ENCODE measurements at regions not wholly inside any gene's neighbourhood (a gene's known extent, or its start where the extent isn't known, plus 50 kb on each side); places are given as distances from the start of the nearest gene placed in this dataset.
"Not testable (repeated sequence)": the region's sequence is repeated elsewhere in the genome, so short reads cannot be mapped to it uniquely, and the experiment has no call there.

- not testable (repeated sequence) for H3K27ac Mint-ChIP-seq; H3K9me3 Mint-ChIP-seq; H3K36me3 Mint-ChIP-seq (ENCODE audit: low read depth); DNase-seq; H3K4me3 Mint-ChIP-seq
- peaks cover 16% of the 10 kb centered on the region for H3K4me1 Mint-ChIP-seq
- H3K27me3 Mint-ChIP-seq (ENCODE audit: low read depth, poor library complexity): peaks cover 32% of the 10 kb centered on the region
Measured at GRCh38 chr17:6373599-6373998, 61.3 kb downstream of the AIPL1 start.

DNA sequence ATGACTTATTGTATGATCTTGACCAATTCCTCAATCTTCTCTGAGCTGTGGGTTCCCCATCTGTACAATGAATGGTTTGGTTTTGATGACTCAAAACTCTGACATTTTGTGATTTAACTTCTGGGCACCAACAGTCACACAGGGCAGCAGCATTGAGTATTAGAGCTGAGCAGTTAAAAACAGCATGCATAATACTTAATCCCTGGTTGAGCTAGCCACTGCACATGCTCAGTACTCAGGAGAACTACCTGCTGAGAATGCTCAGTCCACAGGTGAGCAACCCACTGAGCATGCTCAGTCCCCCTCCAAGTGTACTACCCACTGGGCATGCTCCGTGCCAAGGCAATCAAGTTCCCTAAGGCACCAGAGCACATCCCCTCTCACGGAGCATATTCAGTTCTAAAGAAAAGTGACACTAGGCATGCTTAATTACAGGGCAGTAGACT is 68.7 kb downstream of the AIPL1 start:
- TF ChIP-seq CTCF (IDR thresholded peaks at IDR 0.05): no peak
- Mint-ChIP-seq H3K27me3 (ENCODE audit: low read depth, poor library complexity) (peaks cover 35% of the 10 kb centered on the region), H3K4me3 (no peak overlapping the region), H3K36me3 (ENCODE audit: low read depth) (no peaks in the 10 kb centered on the region), H3K4me1 (peaks cover 34% of the 10 kb centered on the region), H3K27ac (peak overlapping the region; percentile 94), H3K9me3 (no peaks in the 10 kb centered on the region)
- peak; percentile 11 for DNase-seq

DNA sequence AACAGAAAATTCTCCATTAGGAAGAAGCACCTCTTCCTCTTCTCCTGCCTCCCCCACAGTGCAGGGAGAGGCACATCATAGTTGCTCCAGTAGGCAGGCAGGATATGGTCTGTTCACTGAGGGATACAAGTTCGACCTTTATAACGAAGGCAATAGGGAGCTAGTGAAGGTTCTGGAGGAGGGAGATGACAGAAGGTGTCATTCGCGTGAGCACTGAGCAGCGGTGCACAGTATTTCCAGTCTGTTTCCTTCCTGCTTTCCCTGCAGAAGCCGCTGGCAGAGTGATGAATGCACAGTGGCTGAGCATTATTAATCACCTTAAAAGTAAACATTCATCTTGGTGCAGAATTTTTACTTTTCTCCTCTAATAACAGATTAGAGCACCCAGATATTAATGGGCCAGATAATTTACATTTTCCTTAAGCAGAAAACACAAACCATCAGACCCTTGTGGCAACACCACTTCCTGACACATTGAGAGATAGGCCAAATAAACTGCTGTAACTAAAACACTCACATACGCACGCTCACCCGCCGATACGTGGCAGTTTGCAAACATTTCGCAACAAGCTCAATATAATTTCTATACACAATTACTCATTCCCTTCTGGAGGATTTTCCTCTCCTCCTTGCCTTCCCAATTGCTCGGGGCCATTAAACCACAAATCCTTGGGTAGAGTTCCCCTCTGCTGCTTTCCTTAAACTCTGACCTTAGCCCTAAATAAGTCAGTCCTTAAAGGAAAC is 69.5 kb downstream of the AIPL1 start:
- Mint-ChIP-seq H3K27me3 (ENCODE audit: low read depth, poor library complexity) (peaks cover 28% of the 10 kb centered on the region), H3K4me1 (peaks cover 37% of the 10 kb centered on the region), H3K4me3 (no peak overlapping the region), H3K9me3 (no peaks in the 10 kb centered on the region), H3K27ac (peak overlapping the region; percentile 94), H3K36me3 (ENCODE audit: low read depth) (no peaks in the 10 kb centered on the region)
- no peak for DNase-seq
- TF ChIP-seq CTCF (IDR thresholded peaks at IDR 0.05): no peak

DNA sequence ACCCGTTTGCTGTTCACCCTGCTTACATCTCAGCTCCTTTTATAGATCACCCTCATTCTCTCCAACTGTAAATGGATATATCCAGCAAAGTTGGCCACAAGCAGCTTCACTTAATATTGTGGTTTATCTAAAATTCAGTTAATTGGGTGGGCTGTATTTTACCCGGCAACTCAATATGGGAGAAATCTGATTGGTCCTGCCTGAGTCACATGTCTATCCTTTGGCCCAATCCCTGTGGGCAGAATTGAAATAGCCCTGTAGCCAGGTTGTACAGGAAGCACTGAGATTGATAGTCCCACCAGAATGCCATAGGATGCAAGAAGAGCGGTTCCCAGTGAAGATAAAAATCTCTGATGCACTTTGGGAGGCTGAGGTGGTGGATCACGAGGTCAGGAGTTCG is 73.2 kb downstream of the AIPL1 start:
- Mint-ChIP-seq H3K36me3 (ENCODE audit: low read depth) (no peaks in the 10 kb centered on the region), H3K4me3 (no peak overlapping the region), H3K9me3 (no peaks in the 10 kb centered on the region), H3K4me1 (peaks cover 36% of the 10 kb centered on the region), H3K27ac (no peak overlapping the region), H3K27me3 (ENCODE audit: low read depth, poor library complexity) (peaks cover 12% of the 10 kb centered on the region)
- no peak for DNase-seq
- TF ChIP-seq CTCF (IDR thresholded peaks at IDR 0.05): no peak

DNA sequence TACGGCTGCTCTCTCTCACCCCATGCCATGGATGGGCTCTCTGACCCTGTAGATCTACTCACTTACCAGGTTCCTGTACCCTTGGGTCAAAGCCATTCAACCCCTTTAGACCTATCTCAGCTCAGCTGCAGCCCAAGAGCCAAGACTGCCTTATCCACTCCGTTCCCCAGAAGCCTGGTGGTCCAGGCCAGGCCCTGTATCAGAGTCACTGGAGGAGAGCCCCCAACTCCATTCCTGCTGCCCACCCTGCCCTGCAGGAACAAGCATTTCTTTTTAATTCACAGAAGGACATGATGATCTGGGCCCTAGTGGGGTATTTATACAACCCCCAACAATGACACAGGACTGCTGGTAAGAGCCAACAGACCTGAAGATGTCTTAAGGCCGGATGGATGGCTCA is 76.8 kb downstream of the AIPL1 start:
- Mint-ChIP-seq H3K27ac (no peak overlapping the region), H3K9me3 (no peaks in the 10 kb centered on the region), H3K4me1 (peaks cover 9% of the 10 kb centered on the region), H3K27me3 (ENCODE audit: low read depth, poor library complexity) (peaks cover 18% of the 10 kb centered on the region), H3K36me3 (ENCODE audit: low read depth) (no peaks in the 10 kb centered on the region), H3K4me3 (no peak overlapping the region)
- DNase-seq: no peak
- TF ChIP-seq CTCF (IDR thresholded peaks at IDR 0.05): no peak

DNA sequence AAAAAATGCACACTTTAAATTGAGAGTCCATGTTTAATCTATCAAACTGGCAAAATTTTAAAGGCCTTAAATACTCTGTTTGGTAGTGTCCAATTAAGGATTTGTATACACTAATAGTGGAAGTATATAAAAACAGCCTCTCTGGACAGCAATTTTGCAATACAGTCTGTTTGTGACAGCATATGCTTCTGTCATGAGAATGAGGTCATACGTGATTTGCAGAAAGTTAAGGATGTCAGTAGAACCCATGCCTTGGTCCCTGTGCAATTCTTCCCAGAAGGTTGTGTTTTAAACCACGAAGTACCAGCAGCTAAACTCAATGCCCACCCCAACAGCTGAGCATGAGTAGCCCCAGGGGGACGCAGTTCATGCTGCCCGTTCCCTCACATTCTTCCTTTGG is 78.4 kb downstream of the AIPL1 start:
- Mint-ChIP-seq H3K27ac (no peak overlapping the region), H3K4me3 (no peak overlapping the region), H3K9me3 (no peaks in the 10 kb centered on the region), H3K4me1 (peaks cover 6% of the 10 kb centered on the region), H3K36me3 (ENCODE audit: low read depth) (no peaks in the 10 kb centered on the region), H3K27me3 (ENCODE audit: low read depth, poor library complexity) (peaks cover 13% of the 10 kb centered on the region)
- no peak for TF ChIP-seq CTCF (IDR thresholded peaks at IDR 0.05)
- DNase-seq: no peak

Measured in nephron progenitor cell (in vitro differentiated cells).